HepG2 (cell line): ENCODE measurements at regions not wholly inside any gene's neighbourhood (a gene's known extent, or its start where the extent isn't known, plus 50 kb on each side); places are given as distances from the start of the nearest gene placed in this dataset.
A peak's percentile ranks its signal among the peaks of the same experiment; 100 is the strongest.

Experiments used
- ARNTL ChIP-seq: sonication (generic); formaldehyde crosslinking; IDR thresholded peaks from 2 replicates; pipeline ENCODE4 v1.4.0; 2020; ENCODE audit warnings: mild to moderate bottlenecking, missing genetic modification reagents
- DMAP1 ChIP-seq: IDR thresholded peaks from 2 replicates; pipeline ENCODE4 v1.6.1; 2016
- MAZ ChIP-seq, 2 experiments: sonication (generic) in 1 of 2; formaldehyde crosslinking in 1 of 2; IDR thresholded peaks; 2 replicates each; pipeline versions ENCODE4 v1.5.0 to v1.6.1; 2012 to 2020; ENCODE audit warnings: low read depth in 2 of 2, mild to moderate bottlenecking in 2 of 2, borderline replicate concordance in 1 of 2, improper control_type of control experiment in 1 of 2, low read length in 1 of 2, missing genetic modification reagents in 1 of 2, moderate library complexity in 1 of 2
- MED1 ChIP-seq: sonication (generic); formaldehyde crosslinking; IDR thresholded peaks from 2 replicates; pipeline ENCODE4 v1.4.0; 2020; ENCODE audit warnings: missing genetic modification reagents
- NAIF1 ChIP-seq: sonication (generic); formaldehyde crosslinking; IDR thresholded peaks from 2 replicates; pipeline ENCODE4 v1.5.0; 2020; ENCODE audit warnings: mild to moderate bottlenecking, missing genetic modification reagents, borderline replicate concordance
- NCOR1 ChIP-seq: fragments of 200-600 bp; sonication (generic); IDR thresholded peaks from 2 replicates; pipeline ENCODE4 v1.7.0; 2017; ENCODE audit warnings: antibody characterized with exemption, low read length, borderline replicate concordance
- NFATC3 ChIP-seq: sonication (generic); formaldehyde crosslinking; IDR thresholded peaks from 2 replicates; pipeline ENCODE4 v1.5.1; 2020; ENCODE audit warnings: mild to moderate bottlenecking, missing genetic modification reagents
- NR2F2 ChIP-seq: IDR thresholded peaks from 2 replicates; pipeline ENCODE4 v1.6.1; 2012; ENCODE audit warnings: low read depth, inconsistent platforms, borderline replicate concordance
- NRL ChIP-seq: sonication (generic); formaldehyde crosslinking; IDR thresholded peaks from 2 replicates; pipeline ENCODE4 v1.5.0; 2020; ENCODE audit warnings: missing genetic modification reagents, mild to moderate bottlenecking, moderate library complexity, borderline replicate concordance
- RBFOX2 ChIP-seq: fragments of 200-400 bp; formaldehyde crosslinking; IDR thresholded peaks from 2 replicates; pipeline ENCODE4 v1.6.1; 2017; ENCODE audit warnings: low read depth, mild to moderate bottlenecking, low read length
- ZNF260 ChIP-seq: sonication (generic); formaldehyde crosslinking; IDR thresholded peaks from 2 replicates; pipeline ENCODE4 v1.4.0; 2020; ENCODE audit warnings: missing genetic modification reagents, low read depth, mild to moderate bottlenecking, borderline replicate concordance
- ZNF282 ChIP-seq: fragments of 450-650 bp; IDR thresholded peaks from 2 replicates; pipeline ENCODE4 v1.6.1; 2018; ENCODE audit not compliant: partially characterized antibody
- ZNF329 ChIP-seq: sonication (generic); formaldehyde crosslinking; IDR thresholded peaks from 2 replicates; pipeline ENCODE4 v1.9.0; 2021; ENCODE audit warnings: low read depth, mild to moderate bottlenecking, missing genetic modification reagents
- ZNF577 ChIP-seq: sonication (generic); formaldehyde crosslinking; IDR thresholded peaks from 2 replicates; pipeline ENCODE4 v1.4.0; 2020; ENCODE audit warnings: mild to moderate bottlenecking, low read depth, missing genetic modification reagents, borderline replicate concordance
- ZNF607 ChIP-seq: sonication (generic); formaldehyde crosslinking; IDR thresholded peaks from 2 replicates; pipeline ENCODE4 v1.5.1; 2020; ENCODE audit warnings: missing genetic modification reagents, mild to moderate bottlenecking, borderline replicate concordance
- TF ChIP-seq, protein P1 (sequence below): sonication (generic); formaldehyde crosslinking; IDR thresholded peaks from 2 replicates; pipeline ENCODE4 v1.4.0; 2020; ENCODE audit warnings: low read depth, mild to moderate bottlenecking, missing genetic modification reagents
- TF ChIP-seq, protein P2 (sequence below): sonication (generic); formaldehyde crosslinking; IDR thresholded peaks from 2 replicates; pipeline ENCODE4 v1.9.0; 2021; ENCODE audit warnings: missing genetic modification reagents, mild to moderate bottlenecking, borderline replicate concordance
- TF ChIP-seq, protein P3 (sequence below): sonication (generic); formaldehyde crosslinking; IDR thresholded peaks from 2 replicates; pipeline ENCODE4 v1.5.0; 2020; ENCODE audit warnings: missing genetic modification reagents
- TF ChIP-seq, protein P4 (sequence below): sonication (generic); formaldehyde crosslinking; IDR thresholded peaks from 2 replicates; pipeline ENCODE4 v1.5.0; 2020; ENCODE audit warnings: missing genetic modification reagents
- TF ChIP-seq, protein P5 (sequence below): sonication (generic); formaldehyde crosslinking; IDR thresholded peaks from 2 replicates; pipeline ENCODE4 v1.4.0; 2020; ENCODE audit warnings: missing genetic modification reagents, mild to moderate bottlenecking, borderline replicate concordance

DNA sequence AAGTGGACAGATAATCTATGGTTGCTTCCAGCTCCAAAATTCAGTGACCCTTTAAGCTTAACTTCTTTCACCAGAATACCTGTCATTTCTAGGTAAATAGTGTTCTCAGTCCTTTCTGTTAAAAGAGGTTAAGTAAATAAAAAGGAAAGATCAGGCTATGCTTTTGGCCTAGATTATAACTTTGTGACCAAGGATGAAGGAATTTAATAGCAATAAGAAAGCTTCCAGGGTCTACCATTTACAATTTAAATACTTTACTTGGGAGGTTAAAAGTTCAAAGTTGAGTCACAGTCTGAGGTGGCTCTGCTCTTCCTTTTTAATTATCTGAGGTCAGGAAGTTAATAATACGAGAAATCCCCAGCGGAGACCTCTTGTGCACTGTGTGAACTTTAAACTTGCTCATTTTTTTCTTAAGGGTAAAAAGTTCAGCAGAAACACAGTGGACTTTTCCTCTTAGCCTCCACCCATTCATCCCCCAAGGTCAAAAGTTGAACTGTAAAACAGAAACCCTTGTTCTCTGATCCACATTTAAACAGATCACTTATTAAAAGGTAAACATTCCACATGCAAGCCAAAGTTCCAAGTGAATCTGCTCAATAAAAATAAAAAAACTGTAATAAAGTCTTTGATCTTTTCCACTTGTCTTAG, 187.1 kb downstream of the NRIP1 start (continued):
- no peak for TF ChIP-seq ZNF282
- TF ChIP-seq, protein P1, sequence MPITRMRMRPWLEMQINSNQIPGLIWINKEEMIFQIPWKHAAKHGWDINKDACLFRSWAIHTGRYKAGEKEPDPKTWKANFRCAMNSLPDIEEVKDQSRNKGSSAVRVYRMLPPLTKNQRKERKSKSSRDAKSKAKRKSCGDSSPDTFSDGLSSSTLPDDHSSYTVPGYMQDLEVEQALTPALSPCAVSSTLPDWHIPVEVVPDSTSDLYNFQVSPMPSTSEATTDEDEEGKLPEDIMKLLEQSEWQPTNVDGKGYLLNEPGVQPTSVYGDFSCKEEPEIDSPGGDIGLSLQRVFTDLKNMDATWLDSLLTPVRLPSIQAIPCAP (CRISPR knock-in tag) = no peak
- peak; percentile 39; the same call in 1 of the 2 replicates for TF ChIP-seq ARNTL
- TF ChIP-seq ZNF260 = no peak
- TF ChIP-seq, protein P2, sequence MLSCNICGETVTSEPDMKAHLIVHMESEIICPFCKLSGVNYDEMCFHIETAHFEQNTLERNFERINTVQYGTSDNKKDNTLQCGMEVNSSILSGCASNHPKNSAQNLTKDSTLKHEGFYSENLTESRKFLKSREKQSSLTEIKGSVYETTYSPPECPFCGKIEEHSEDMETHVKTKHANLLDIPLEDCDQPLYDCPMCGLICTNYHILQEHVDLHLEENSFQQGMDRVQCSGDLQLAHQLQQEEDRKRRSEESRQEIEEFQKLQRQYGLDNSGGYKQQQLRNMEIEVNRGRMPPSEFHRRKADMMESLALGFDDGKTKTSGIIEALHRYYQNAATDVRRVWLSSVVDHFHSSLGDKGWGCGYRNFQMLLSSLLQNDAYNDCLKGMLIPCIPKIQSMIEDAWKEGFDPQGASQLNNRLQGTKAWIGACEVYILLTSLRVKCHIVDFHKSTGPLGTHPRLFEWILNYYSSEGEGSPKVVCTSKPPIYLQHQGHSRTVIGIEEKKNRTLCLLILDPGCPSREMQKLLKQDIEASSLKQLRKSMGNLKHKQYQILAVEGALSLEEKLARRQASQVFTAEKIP (CRISPR knock-in tag) = no peak
- TF ChIP-seq, protein P3, sequence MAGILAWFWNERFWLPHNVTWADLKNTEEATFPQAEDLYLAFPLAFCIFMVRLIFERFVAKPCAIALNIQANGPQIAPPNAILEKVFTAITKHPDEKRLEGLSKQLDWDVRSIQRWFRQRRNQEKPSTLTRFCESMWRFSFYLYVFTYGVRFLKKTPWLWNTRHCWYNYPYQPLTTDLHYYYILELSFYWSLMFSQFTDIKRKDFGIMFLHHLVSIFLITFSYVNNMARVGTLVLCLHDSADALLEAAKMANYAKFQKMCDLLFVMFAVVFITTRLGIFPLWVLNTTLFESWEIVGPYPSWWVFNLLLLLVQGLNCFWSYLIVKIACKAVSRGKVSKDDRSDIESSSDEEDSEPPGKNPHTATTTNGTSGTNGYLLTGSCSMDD (CRISPR knock-in tag) = no peak
- TF ChIP-seq, protein P4, sequence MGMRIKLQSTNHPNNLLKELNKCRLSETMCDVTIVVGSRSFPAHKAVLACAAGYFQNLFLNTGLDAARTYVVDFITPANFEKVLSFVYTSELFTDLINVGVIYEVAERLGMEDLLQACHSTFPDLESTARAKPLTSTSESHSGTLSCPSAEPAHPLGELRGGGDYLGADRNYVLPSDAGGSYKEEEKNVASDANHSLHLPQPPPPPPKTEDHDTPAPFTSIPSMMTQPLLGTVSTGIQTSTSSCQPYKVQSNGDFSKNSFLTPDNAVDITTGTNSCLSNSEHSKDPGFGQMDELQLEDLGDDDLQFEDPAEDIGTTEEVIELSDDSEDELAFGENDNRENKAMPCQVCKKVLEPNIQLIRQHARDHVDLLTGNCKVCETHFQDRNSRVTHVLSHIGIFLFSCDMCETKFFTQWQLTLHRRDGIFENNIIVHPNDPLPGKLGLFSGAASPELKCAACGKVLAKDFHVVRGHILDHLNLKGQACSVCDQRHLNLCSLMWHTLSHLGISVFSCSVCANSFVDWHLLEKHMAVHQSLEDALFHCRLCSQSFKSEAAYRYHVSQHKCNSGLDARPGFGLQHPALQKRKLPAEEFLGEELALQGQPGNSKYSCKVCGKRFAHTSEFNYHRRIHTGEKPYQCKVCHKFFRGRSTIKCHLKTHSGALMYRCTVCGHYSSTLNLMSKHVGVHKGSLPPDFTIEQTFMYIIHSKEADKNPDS (CRISPR knock-in tag) = peak; percentile 41; the same call in 1 of the 2 replicates
- TF ChIP-seq, protein P5, sequence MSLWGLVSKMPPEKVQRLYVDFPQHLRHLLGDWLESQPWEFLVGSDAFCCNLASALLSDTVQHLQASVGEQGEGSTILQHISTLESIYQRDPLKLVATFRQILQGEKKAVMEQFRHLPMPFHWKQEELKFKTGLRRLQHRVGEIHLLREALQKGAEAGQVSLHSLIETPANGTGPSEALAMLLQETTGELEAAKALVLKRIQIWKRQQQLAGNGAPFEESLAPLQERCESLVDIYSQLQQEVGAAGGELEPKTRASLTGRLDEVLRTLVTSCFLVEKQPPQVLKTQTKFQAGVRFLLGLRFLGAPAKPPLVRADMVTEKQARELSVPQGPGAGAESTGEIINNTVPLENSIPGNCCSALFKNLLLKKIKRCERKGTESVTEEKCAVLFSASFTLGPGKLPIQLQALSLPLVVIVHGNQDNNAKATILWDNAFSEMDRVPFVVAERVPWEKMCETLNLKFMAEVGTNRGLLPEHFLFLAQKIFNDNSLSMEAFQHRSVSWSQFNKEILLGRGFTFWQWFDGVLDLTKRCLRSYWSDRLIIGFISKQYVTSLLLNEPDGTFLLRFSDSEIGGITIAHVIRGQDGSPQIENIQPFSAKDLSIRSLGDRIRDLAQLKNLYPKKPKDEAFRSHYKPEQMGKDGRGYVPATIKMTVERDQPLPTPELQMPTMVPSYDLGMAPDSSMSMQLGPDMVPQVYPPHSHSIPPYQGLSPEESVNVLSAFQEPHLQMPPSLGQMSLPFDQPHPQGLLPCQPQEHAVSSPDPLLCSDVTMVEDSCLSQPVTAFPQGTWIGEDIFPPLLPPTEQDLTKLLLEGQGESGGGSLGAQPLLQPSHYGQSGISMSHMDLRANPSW = no peak
- no peak for TF ChIP-seq MAZ (IDR thresholded peaks at IDR 0.05; ENCODE audit: borderline replicate concordance, low read depth, low read length)
- TF ChIP-seq MAZ (CRISPR knock-in tag; IDR thresholded peaks at IDR 0.05; ENCODE audit: low read depth) = no peak
- no peak for TF ChIP-seq ZNF329 (CRISPR knock-in tag)
- TF ChIP-seq NRL (CRISPR knock-in tag) = no peak
- no peak for TF ChIP-seq ZNF577 (CRISPR knock-in tag)
- no peak for TF ChIP-seq DMAP1 (CRISPR knock-in tag)
- peak; percentile 78 for TF ChIP-seq MED1 (CRISPR knock-in tag)
- TF ChIP-seq RBFOX2 = no peak
- peak; percentile 100 for TF ChIP-seq NCOR1
- TF ChIP-seq NR2F2 = peak; percentile 92
- no peak for TF ChIP-seq NAIF1 (CRISPR knock-in tag)
- no peak for TF ChIP-seq NFATC3
- no peak for TF ChIP-seq ZNF607 (CRISPR knock-in tag)
